Lower leg skin (tissue), 3 donors: ENCODE measurements at regions not wholly inside any gene's neighbourhood (a gene's known extent, or its start where the extent isn't known, plus 50 kb on each side); places are given as distances from the start of the nearest gene placed in this dataset.

Experiments
- CTCF ChIP-seq, 3 donors: fragments of 450-650 bp; IDR thresholded peaks; one replicate each; pipeline ENCODE4 v1.5.1; 2016; ENCODE audit warnings: antibody characterized with exemption in 3 of 3, mild to moderate bottlenecking in 3 of 3, moderate library complexity in 2 of 3
- POLR2A ChIP-seq, 2 donors: fragments of 450-650 bp; IDR thresholded peaks; one replicate each; pipeline ENCODE4 v1.6.1; 2016 to 2017; ENCODE audit warnings: antibody characterized with exemption in 2 of 2, mild to moderate bottlenecking in 1 of 2, moderate library complexity in 1 of 2

GRCh38 chr2:57758686-57759085, 287.9 kb upstream of the VRK2 start:
- no peak for TF ChIP-seq POLR2A (IDR thresholded peaks at IDR 0.05)
- no peak for TF ChIP-seq CTCF (IDR thresholded peaks at IDR 0.05)
